ENCODE measurements at regions not wholly inside any gene's neighbourhood (a gene's known extent, or its start where the extent isn't known, plus 50 kb on each side); places are given as distances from the start of the nearest gene placed in this dataset.

GRCh38 chr1:221804303-221804702 lies 62.4 kb upstream of the DUSP10 start:
- DNase-seq, result no peak
- Histone ChIP-seq H3K4me3 (no peak overlapping the region), H3K36me3 (ENCODE audit: low read depth) (no peaks in the 10 kb centered on the region), H3K9me3 (no peaks in the 10 kb centered on the region), H3K4me1 (ENCODE audit: low read depth) (no peaks in the 10 kb centered on the region)
- TF ChIP-seq CTCF (IDR thresholded peaks at IDR 0.05), result no peak
- intact Hi-C loops (cut with DNase I, micrococcal nuclease), result no loop called here
- no peak for ATAC-seq

- intact Hi-C loops (cut with DNase I, micrococcal nuclease), result no loop called here
- ATAC-seq, result no peak
Observed at GRCh38 chr1:221801773-221802516, 60.1 kb upstream of the DUSP10 start.

GRCh38 chr1:221801251-221801661 lies 59.4 kb upstream of the DUSP10 start:
- Histone ChIP-seq H3K36me3 (ENCODE audit: low read depth) (no peaks in the 10 kb centered on the region), H3K4me3 (no peak overlapping the region), H3K9me3 (no peaks in the 10 kb centered on the region), H3K4me1 (ENCODE audit: low read depth) (no peaks in the 10 kb centered on the region)
- DNase-seq (no peak), ATAC-seq (peak; percentile 38)
- TF ChIP-seq CTCF (IDR thresholded peaks at IDR 0.05), result no peak
- intact Hi-C loops (cut with DNase I, micrococcal nuclease), result no loop called here

More at GRCh38 chr1:221801773-221802516, 60.1 kb upstream of the DUSP10 start:
- Histone ChIP-seq H3K4me3 (no peak overlapping the region), H3K36me3 (ENCODE audit: low read depth) (no peaks in the 10 kb centered on the region), H3K4me1 (ENCODE audit: low read depth) (no peaks in the 10 kb centered on the region), H3K9me3 (no peaks in the 10 kb centered on the region)
- TF ChIP-seq CTCF (IDR thresholded peaks at IDR 0.05), result no peak
- no peak for DNase-seq

- Histone ChIP-seq H3K9me3 (no peaks in the 10 kb centered on the region), H3K4me1 (ENCODE audit: low read depth) (no peaks in the 10 kb centered on the region), H3K4me3 (no peak overlapping the region), H3K36me3 (ENCODE audit: low read depth) (no peaks in the 10 kb centered on the region)
- no peak for ATAC-seq
- no peak for DNase-seq
- TF ChIP-seq CTCF (IDR thresholded peaks at IDR 0.05), result no peak
- intact Hi-C loops (cut with DNase I, micrococcal nuclease), result no loop called here
Observed at GRCh38 chr1:221800831-221801230, 58.9 kb upstream of the DUSP10 start.

- no peak for TF ChIP-seq CTCF (IDR thresholded peaks at IDR 0.05)
- Histone ChIP-seq H3K4me3 (no peak overlapping the region), H3K4me1 (ENCODE audit: low read depth) (no peaks in the 10 kb centered on the region), H3K36me3 (ENCODE audit: low read depth) (no peaks in the 10 kb centered on the region), H3K9me3 (no peaks in the 10 kb centered on the region)
- intact Hi-C loops (cut with DNase I, micrococcal nuclease), result no loop called here
- DNase-seq (no peak), ATAC-seq (no peak)
Observed at GRCh38 chr1:221797506-221797905, 55.6 kb upstream of the DUSP10 start.

All from mucosa of descending colon (tissue), 3 donors.